ENCODE measurements at regions not wholly inside any gene's neighbourhood (a gene's known extent, or its start where the extent isn't known, plus 50 kb on each side); places are given as distances from the start of the nearest gene placed in this dataset.

GRCh38 chr11:128052912-128053641, 534.3 kb downstream of the ETS1 start (continued):
- TF ChIP-seq CHD2 (IDR thresholded peaks at IDR 0.05; ENCODE audit: low read length, partially characterized antibody) = no peak
- no peak for TF ChIP-seq SMC3 (IDR thresholded peaks at IDR 0.05; ENCODE audit: low read depth, low read length)
- TF ChIP-seq SIN3A (IDR thresholded peaks at IDR 0.05; ENCODE audit: borderline replicate concordance, low read depth, low read length) = 0 out of 2 replicates have a peak, but pooled peaks have one; percentile 34
- peak; percentile 57 for TF ChIP-seq ELF1 (IDR thresholded peaks at IDR 0.05)
- TF ChIP-seq FOXJ3 (CRISPR knock-in tag; IDR thresholded peaks at IDR 0.05) = no peak
- TF ChIP-seq RAD21 (IDR thresholded peaks at IDR 0.05; ENCODE audit: low read length) = no peak
- TF ChIP-seq CTCF (IDR thresholded peaks at IDR 0.05) = no peak
- peak; percentile 60 for TF ChIP-seq GABPA (IDR thresholded peaks at IDR 0.05; ENCODE audit: low read depth)
- TF ChIP-seq NRF1 (IDR thresholded peaks at IDR 0.05; ENCODE audit: low read depth, low read length) = no peak
- TF ChIP-seq EZH2phosphoT487 (IDR thresholded peaks at IDR 0.05; ENCODE audit: borderline replicate concordance, low read depth) = no peak
- TF ChIP-seq TAF1 (IDR thresholded peaks at IDR 0.05; ENCODE audit: borderline replicate concordance, low read depth, low read length) = 0 out of 2 replicates have a peak, but pooled peaks have one; percentile 29
- TF ChIP-seq POLR2AphosphoS5 (IDR thresholded peaks at IDR 0.05; ENCODE audit: low read depth, low read length) = peak; percentile 82; the same call in 1 of the 2 replicates
- peak; percentile 20; the same call in 1 of the 2 replicates for TF ChIP-seq USF1 (IDR thresholded peaks at IDR 0.05; ENCODE audit: borderline replicate concordance, low read depth)
- TF ChIP-seq MEF2A (IDR thresholded peaks at IDR 0.05; ENCODE audit: borderline replicate concordance, low read depth) = peak; percentile 48; the same call in 1 of the 2 replicates
- no peak for TF ChIP-seq RFX5 (IDR thresholded peaks at IDR 0.05; ENCODE audit: low read length)
- TF ChIP-seq YY1 (IDR thresholded peaks at IDR 0.05; ENCODE audit: low read depth) = peak; percentile 38; the same call in 1 of the 2 replicates
- peak; percentile 69 for TF ChIP-seq JUND (IDR thresholded peaks at IDR 0.05)
- TF ChIP-seq NFIC (IDR thresholded peaks at IDR 0.05; ENCODE audit: borderline replicate concordance) = peak; percentile 76
- peak; percentile 72; the same call in 1 of the 2 replicates for TF ChIP-seq RXRA (IDR thresholded peaks at IDR 0.05; ENCODE audit: borderline replicate concordance, low read depth)
- TF ChIP-seq MAX (IDR thresholded peaks at IDR 0.05; ENCODE audit: low read depth) = 0 out of 2 replicates have a peak, but pooled peaks have one; percentile 33
- TF ChIP-seq EP300 (IDR thresholded peaks at IDR 0.05; ENCODE audit: borderline replicate concordance in 1 of 2, low read depth in 1 of 2, low read length in 1 of 2) = peak; percentile 80
- TF ChIP-seq GATA2 (CRISPR knock-in tag; IDR thresholded peaks at IDR 0.05) = peak; percentile 42; the same call in 1 of the 2 replicates

Measured in SK-N-SH (cell line).